ENCODE measurements at regions not wholly inside any gene's neighbourhood (a gene's known extent, or its start where the extent isn't known, plus 50 kb on each side); places are given as distances from the start of the nearest gene placed in this dataset.

GRCh38 chr2:65530547-65531320, 98.3 kb upstream of the SPRED2 start:
- TF ChIP-seq CTCF (IDR thresholded peaks at IDR 0.05) (no peak), POLR2A (IDR thresholded peaks at IDR 0.05) (no peak)
